MM.1S (cell line): ENCODE measurements at regions not wholly inside any gene's neighbourhood (a gene's known extent, or its start where the extent isn't known, plus 50 kb on each side); places are given as distances from the start of the nearest gene placed in this dataset.

Source experiments
- CTCF ChIP-seq: fragments of 300-600 bp; sonication (generic); IDR thresholded peaks from 2 replicates; pipeline ENCODE4 v1.5.1; 2016; ENCODE audit warnings: antibody characterized with exemption, low read length, mixed read lengths
- EZH2 ChIP-seq: fragments of 300-600 bp; sonication (generic); optimal IDR thresholded peaks from 2 replicates; pipeline ENCODE3; 2017; ENCODE audit warnings: low read depth, mild to moderate bottlenecking, antibody characterized with exemption, low read length, mixed read lengths
- EZH2phosphoT487 ChIP-seq: fragments of 300-600 bp; sonication (generic); IDR thresholded peaks from 2 replicates; pipeline ENCODE4 v1.6.1; 2018; ENCODE audit warnings: antibody characterized with exemption, low read length

- TF ChIP-seq CTCF (no peak), EZH2 (no peak), EZH2phosphoT487 (no peak)
Measured at GRCh38 chr1:34302798-34303197, 126.1 kb downstream of the C1orf94 start.
